Epithelial cell of esophagus (primary cell): ENCODE measurements at regions not wholly inside any gene's neighbourhood (a gene's known extent, or its start where the extent isn't known, plus 50 kb on each side); places are given as distances from the start of the nearest gene placed in this dataset.
A peak's percentile ranks its signal among the peaks of the same experiment; 100 is the strongest.
"Not testable (repeated sequence)": the region's sequence is repeated elsewhere in the genome, so short reads cannot be mapped to it uniquely, and the experiment has no call there.

ENCODE experiments used
- DNase-seq: peaks from one replicate; pipeline ENCODE4 v3.0.0; 2010; ENCODE audit warnings: low read depth
- H3K4me3 ChIP-seq: 2 replicates; pipeline ENCODE4 v1.5.1; 2011; ENCODE audit warnings: mild to moderate bottlenecking, low read length, control low read depth

GRCh38 chr9:43089337-43089736 lies 905.9 kb downstream of the SPATA31A6 start:
- DNase-seq, H3K4me3 ChIP-seq: not testable (repeated sequence)

GRCh38 chr9:43110376-43110775 lies 926.9 kb downstream of the SPATA31A6 start:
- not testable (repeated sequence) for H3K4me3 ChIP-seq, DNase-seq

- H3K4me3 ChIP-seq, DNase-seq: not testable (repeated sequence)
Measured at GRCh38 chr9:43112846-43113245, 929.4 kb downstream of the SPATA31A6 start.

GRCh38 chr9:43115813-43116229 lies 932.4 kb downstream of the SPATA31A6 start:
- H3K4me3 ChIP-seq, DNase-seq: not testable (repeated sequence)

GRCh38 chr9:43118088-43118865 lies 934.8 kb downstream of the SPATA31A6 start:
- not testable (repeated sequence) for H3K4me3 ChIP-seq, DNase-seq

- DNase-seq: not testable (repeated sequence)
Measured at GRCh38 chr9:43119565-43119964, 936.1 kb downstream of the SPATA31A6 start.

GRCh38 chr9:43119978-43120377 lies 936.5 kb downstream of the SPATA31A6 start:
- not testable (repeated sequence) for DNase-seq, H3K4me3 ChIP-seq

More at GRCh38 chr9:43119565-43119964, 936.1 kb downstream of the SPATA31A6 start:
- H3K4me3 ChIP-seq: not testable (repeated sequence)

GRCh38 chr9:43125894-43126293 lies 942.4 kb downstream of the SPATA31A6 start:
- not testable (repeated sequence) for H3K4me3 ChIP-seq, DNase-seq

GRCh38 chr9:43127026-43127775 lies 943.7 kb downstream of the SPATA31A6 start:
- DNase-seq, H3K4me3 ChIP-seq: not testable (repeated sequence)

GRCh38 chr9:43127949-43128348 lies 944.5 kb downstream of the SPATA31A6 start:
- not testable (repeated sequence) for DNase-seq, H3K4me3 ChIP-seq

GRCh38 chr9:43130744-43131171 lies 947.3 kb downstream of the SPATA31A6 start:
- peak; percentile 82 for DNase-seq
- not testable (repeated sequence) for H3K4me3 ChIP-seq

- DNase-seq: peak; percentile 35
- H3K4me3 ChIP-seq: not testable (repeated sequence)
Measured at GRCh38 chr9:43135440-43135839, 952.0 kb downstream of the SPATA31A6 start.

GRCh38 chr9:43138909-43139308 lies 955.5 kb downstream of the SPATA31A6 start:
- DNase-seq: peak; percentile 12
- H3K4me3 ChIP-seq: not testable (repeated sequence)

- not testable (repeated sequence) for DNase-seq, H3K4me3 ChIP-seq
Measured at GRCh38 chr9:43139349-43139748, 955.9 kb downstream of the SPATA31A6 start.

GRCh38 chr9:43139878-43140608 lies 956.6 kb downstream of the SPATA31A6 start:
- DNase-seq: peak; percentile 6
- not testable (repeated sequence) for H3K4me3 ChIP-seq
